B cell (primary cell): ENCODE measurements at regions not wholly inside any gene's neighbourhood (a gene's known extent, or its start where the extent isn't known, plus 50 kb on each side); places are given as distances from the start of the nearest gene placed in this dataset.

Experiments used
- ATAC-seq: fragments of 200-7000 bp; cut with Tn5 transposase; one replicate; pipeline ENCODE4 v1.10.0; 2021; ENCODE audit warnings: low read depth, mild to moderate bottlenecking, moderate number of reproducible peaks, moderate library complexity
- CTCF ChIA-PET: fragments of 350-600 bp; sonication (Branson Sonifier 250); formaldehyde crosslinking; loops from one replicate; lab custom pipeline; 2021; ENCODE audit warnings: antibody characterized with exemption, inconsistent platforms; lab: Charles Lee
- POLR2A ChIA-PET: fragments of 350-600 bp; sonication (Branson Sonifier 250); formaldehyde crosslinking; loops from one replicate; lab custom pipeline; 2021; ENCODE audit warnings: antibody characterized with exemption; lab: Charles Lee
- DNase-seq: peaks from one replicate; pipeline ENCODE4 v3.0.0; 2013
- H2AFZ ChIP-seq: 2 replicates; pipeline ENCODE4 v1.6.1; 2012; ENCODE audit warnings: mild to moderate bottlenecking, low read depth, low read length; ENCODE audit not compliant: insufficient read depth, poor library complexity, severe bottlenecking
- H3K27ac ChIP-seq, 2 donors: 1 replicate in 1 of 2; 2 replicates in 1 of 2; pipeline ENCODE4 v1.5.1; 2012 to 2013; ENCODE audit warnings: low read length in 2 of 2, mild to moderate bottlenecking in 2 of 2, moderate library complexity in 1 of 2
- H3K27me3 ChIP-seq, 4 experiments: fragments of 200-600 bp in 1 of 4; sonication (generic) in 1 of 4; replicated peaks in 1 of 4; 1 replicate in 2 of 4; 2 replicates in 2 of 4; pipeline versions ENCODE4 v1.6.1 to v1.7.0; 2013 to 2016; ENCODE audit warnings: low read length in 3 of 4, mild to moderate bottlenecking in 2 of 4, mixed read lengths in 1 of 4, moderate library complexity in 1 of 4; ENCODE audit not compliant: insufficient read depth in 4 of 4, control insufficient read depth in 3 of 4; ENCODE audit errors: control extremely low read depth in 1 of 4
- H3K36me3 ChIP-seq, 2 experiments: replicated peaks in 1 of 2; 1 replicate in 1 of 2; 2 replicates in 1 of 2; pipeline versions ENCODE4 v1.6.1 to v1.7.1; 2013; ENCODE audit warnings: low read length in 1 of 2; ENCODE audit not compliant: insufficient read depth in 2 of 2, control insufficient read depth in 1 of 2; ENCODE audit errors: control extremely low read depth in 1 of 2, extremely low read depth in 1 of 2
- H3K4me1 ChIP-seq, 2 donors: fragments of 200-600 bp in 1 of 2; sonication (generic) in 1 of 2; 1 replicate in 1 of 2; 2 replicates in 1 of 2; pipeline versions ENCODE4 v1.5.1 to v1.6.1; 2013 to 2017; ENCODE audit warnings: low read length in 2 of 2; ENCODE audit not compliant: control insufficient read depth in 2 of 2, insufficient read depth in 2 of 2
- H3K4me2 ChIP-seq: replicated peaks from 2 replicates; pipeline ENCODE3; 2012; ENCODE audit warnings: mild to moderate bottlenecking, low read depth, low read length; ENCODE audit not compliant: poor library complexity, severe bottlenecking
- H3K4me3 ChIP-seq, 5 experiments: fragments of 200-600 bp in 1 of 5; sonication (generic) in 1 of 5; 1 replicate in 3 of 5; 2 replicates in 2 of 5; pipeline versions ENCODE4 v1.5.1 to v1.7.0; 2011 to 2016; ENCODE audit warnings: low read length in 4 of 5, mild to moderate bottlenecking in 4 of 5, low read depth in 2 of 5, control low read depth in 1 of 5, moderate library complexity in 1 of 5; ENCODE audit not compliant: insufficient read depth in 1 of 5; ENCODE audit errors: control extremely low read depth in 1 of 5, extremely low read depth in 1 of 5
- H3K79me2 ChIP-seq: fragments of 200-600 bp; sonication (generic); one replicate; pipeline ENCODE4 v1.6.0; 2016; ENCODE audit warnings: low read length; ENCODE audit not compliant: control insufficient read depth, insufficient read depth
- H3K9ac ChIP-seq: fragments of 200-600 bp; sonication (generic); 2 replicates; pipeline ENCODE4 v1.6.1; 2017; ENCODE audit warnings: mild to moderate bottlenecking, low read length, moderate library complexity
- H3K9me3 ChIP-seq, 3 donors: one replicate each; pipeline versions ENCODE4 v1.6.1 to v1.7.1; 2013; ENCODE audit warnings: low read length in 2 of 3; ENCODE audit not compliant: control insufficient read depth in 2 of 3, insufficient read depth in 1 of 3; ENCODE audit errors: control extremely low read depth in 1 of 3
- H4K20me1 ChIP-seq: 2 replicates; pipeline ENCODE4 v1.6.0; 2012; ENCODE audit warnings: mild to moderate bottlenecking, low read length; ENCODE audit not compliant: insufficient read depth, control insufficient read depth, poor library complexity, severe bottlenecking
- H3K27ac Mint-ChIP-seq: one replicate; pipeline ENCODE4 v1.8.0; 2021; ENCODE audit warnings: mixed read lengths
- H3K27me3 Mint-ChIP-seq: one replicate; pipeline ENCODE4 v1.8.0; 2021; ENCODE audit warnings: mixed read lengths
- H3K4me1 Mint-ChIP-seq: one replicate; pipeline ENCODE4 v1.8.0; 2021; ENCODE audit warnings: mixed read lengths
- H3K4me3 Mint-ChIP-seq: one replicate; pipeline ENCODE4 v1.8.0; 2021; ENCODE audit warnings: mixed read lengths
- H3K9me3 Mint-ChIP-seq: one replicate; pipeline ENCODE4 v1.8.0; 2022; ENCODE audit warnings: mixed read lengths; ENCODE audit not compliant: insufficient read depth
- CTCF ChIP-seq: fragments of 200-600 bp; IDR thresholded peaks from one replicate; pipeline ENCODE4 v1.8.0; 2022; ENCODE audit warnings: antibody characterized with exemption, mild to moderate bottlenecking
- EZH2 ChIP-seq: IDR thresholded peaks from 2 replicates; pipeline ENCODE4 v1.6.1; 2012; ENCODE audit warnings: borderline replicate concordance, low read depth, mild to moderate bottlenecking, moderate library complexity, low read length; ENCODE audit not compliant: insufficient read depth, poor library complexity, severe bottlenecking
- WGBS: methylation state at CpG from one replicate; pipeline ENCODE4 v1.1.5; 2013; ENCODE audit warnings: missing lambda C conversion rate; ENCODE audit not compliant: insufficient coverage; 5-methylcytosine and 5-hydroxymethylcytosine counted together
- intact Hi-C: fragments of 100-400 bp; cut with micrococcal nuclease; formaldehyde crosslinking; loops from one replicate; pipeline ENCODE4 v1.10.0; 2022

DNA sequence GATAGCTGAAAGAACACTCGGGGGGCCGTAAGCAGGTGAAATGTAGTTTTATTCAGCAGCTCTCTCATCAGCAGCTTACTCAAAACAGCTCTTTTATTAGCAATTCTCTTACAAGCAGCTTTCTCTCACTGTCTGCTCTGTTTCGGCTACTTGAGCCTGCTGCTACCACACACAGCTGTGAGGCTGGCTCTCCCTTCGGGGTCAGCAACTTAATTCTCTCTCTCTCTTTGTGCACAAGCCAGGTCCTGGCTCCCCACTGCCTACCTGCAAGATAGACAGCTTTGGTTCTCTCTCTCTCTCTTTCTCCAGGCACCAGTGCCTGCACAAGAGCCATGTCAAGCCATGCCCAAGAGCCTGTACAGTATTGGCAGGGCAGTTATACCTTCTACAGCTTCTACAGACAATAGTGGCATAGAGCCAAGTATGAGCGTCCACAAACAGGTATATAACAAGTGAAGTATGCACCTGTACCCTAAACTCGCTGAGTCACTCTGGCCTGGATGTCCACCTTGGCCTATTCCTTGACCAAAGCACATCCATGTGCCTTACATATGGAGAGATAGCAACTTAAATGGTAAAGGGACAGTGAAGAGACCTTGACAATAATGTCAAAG is 110.8 kb downstream of the MTNR1B start:
- Histone ChIP-seq H3K9me3 (no peaks in the 10 kb centered on the region), H3K4me3 (no peak overlapping the region), H3K36me3 (no peaks in the 10 kb centered on the region), H3K4me2 (no peak overlapping the region), H2AFZ (no peak overlapping the region), H3K27ac (no peak overlapping the region), H3K9ac (no peak overlapping the region), H4K20me1 (no peaks in the 10 kb centered on the region), H3K4me1 (no peaks in the 10 kb centered on the region), H3K79me2 (no peaks in the 10 kb centered on the region), H3K27me3 (no peaks in the 10 kb centered on the region)
- Mint-ChIP-seq H3K9me3 (no peaks in the 10 kb centered on the region), H3K4me1 (no peaks in the 10 kb centered on the region), H3K27ac (no peak overlapping the region), H3K27me3 (peaks cover 15% of the 10 kb centered on the region), H3K4me3 (no peak overlapping the region)
- DNase-seq (no peak), ATAC-seq (no peak)
- intact Hi-C loops, result no loop called here
- ChIA-PET CTCF (no interaction called here), POLR2A (no interaction called here)
- WGBS, result 71% methylated on average over 4 of the region's 6 CpGs
- TF ChIP-seq EZH2, result no peak
- no peak for TF ChIP-seq CTCF

GRCh38 chr11:93081694-93082093 is 112.2 kb downstream of the MTNR1B start:
- Histone ChIP-seq H3K36me3 (no peaks in the 10 kb centered on the region), H3K9ac (no peak overlapping the region), H2AFZ (no peak overlapping the region), H3K9me3 (no peaks in the 10 kb centered on the region), H3K4me3 (no peak overlapping the region), H3K4me2 (no peak overlapping the region), H3K4me1 (no peaks in the 10 kb centered on the region), H4K20me1 (no peaks in the 10 kb centered on the region), H3K27me3 (no peaks in the 10 kb centered on the region), H3K27ac (no peak overlapping the region), H3K79me2 (no peaks in the 10 kb centered on the region)
- TF ChIP-seq CTCF, result no peak
- no peak for TF ChIP-seq EZH2
- Mint-ChIP-seq H3K27ac (no peak overlapping the region), H3K9me3 (no peaks in the 10 kb centered on the region), H3K4me3 (no peak overlapping the region), H3K4me1 (no peaks in the 10 kb centered on the region), H3K27me3 (peaks cover 15% of the 10 kb centered on the region)
- ATAC-seq, result no peak
- no peak for DNase-seq
- POLR2A ChIA-PET, result no interaction called here
- WGBS, result 36% methylated on average over 1 of the region's 1 CpG
- intact Hi-C loops, result no loop called here
- CTCF ChIA-PET, result no interaction called here
